HepG2 (cell line): ENCODE measurements at regions not wholly inside any gene's neighbourhood (a gene's known extent, or its start where the extent isn't known, plus 50 kb on each side); places are given as distances from the start of the nearest gene placed in this dataset.

Experiments used
- ATAC-seq: fragments of 200-7000 bp; cut with Tn5 transposase; 3 replicates; pipeline ENCODE4 v1.9.1; 2020; ENCODE audit warnings: mild to moderate bottlenecking, moderate library complexity
- BruUV-seq: library from RNA; stranded (reverse); fragments of 400-500 nt; replicated peaks from 2 replicates; lab custom pipeline; 2021; lab: Mats Ljungman, UMichigan
- CTCF ChIA-PET: fragments of 300-600 bp; formaldehyde crosslinking; extraction: SDS; loops from one replicate; lab custom pipeline; 2021; ENCODE audit warnings: low total read pairs, inconsistent platforms, low intra/inter-chr PET ratio; lab: Yijun Ruan, JAX
- POLR2A ChIA-PET: fragments of 350-600 bp; sonication (Branson Sonifier 250); formaldehyde crosslinking; loops from one replicate; lab custom pipeline; 2020; ENCODE audit warnings: antibody characterized with exemption, inconsistent platforms; lab: Yijun Ruan, JAX
- DNase-seq: peaks from one replicate; pipeline ENCODE4 v3.0.0-alpha.2; 2015; ENCODE audit warnings: low spot score
- FAIRE-seq: peaks from 3 replicates; lab custom pipeline; 2011; peaks lifted over from hg19 to GRCh38; lab: Jason Lieb, UNC
- H2AFZ ChIP-seq: one replicate; pipeline ENCODE4 v1.6.1; 2011; ENCODE audit warnings: low read length, inconsistent platforms
- H3K27ac ChIP-seq: fragments of 300-600 bp; 3 replicates; pipeline ENCODE4 v1.8.0; 2011; ENCODE audit warnings: mixed run types, mild to moderate bottlenecking, mixed read lengths, low read length, inconsistent platforms; ENCODE audit not compliant: insufficient read depth; ENCODE audit errors: extremely low read length
- H3K27me3 ChIP-seq, 2 experiments: fragments of 200-600 bp in 1 of 2; 2 replicates in 1 of 2; 3 replicates in 1 of 2; pipeline versions ENCODE4 v1.6.0 to v1.8.0; 2011; ENCODE audit warnings: low read length in 2 of 2, mild to moderate bottlenecking in 2 of 2, moderate library complexity in 2 of 2, inconsistent platforms in 1 of 2; ENCODE audit not compliant: insufficient read depth in 2 of 2, control insufficient read depth in 1 of 2
- H3K36me3 ChIP-seq, 2 experiments: fragments of 200-600 bp in 1 of 2; replicated peaks in 1 of 2; 2 replicates in 1 of 2; 3 replicates in 1 of 2; pipeline versions ENCODE4 v1.5.1 to v1.8.0; 2011; ENCODE audit warnings: low read length in 2 of 2, inconsistent platforms in 1 of 2; ENCODE audit not compliant: insufficient read depth in 2 of 2, control insufficient read depth in 1 of 2
- H3K4me1 ChIP-seq: 2 replicates; pipeline ENCODE4 v1.5.1; 2012; ENCODE audit warnings: low read length, inconsistent platforms; ENCODE audit not compliant: insufficient read depth
- H3K4me2 ChIP-seq: 2 replicates; pipeline ENCODE4 v1.6.0; 2011; ENCODE audit warnings: low read depth, low read length, inconsistent platforms
- H3K4me3 ChIP-seq, 3 experiments: fragments of 200-600 bp in 1 of 3; sonication (generic), shearing (Covaris generic) in 1 of 3; replicated peaks in 1 of 3; 2 replicates each; pipeline ENCODE4 v1.5.1; 2011 to 2016; ENCODE audit warnings: low read length in 3 of 3, inconsistent platforms in 2 of 3, low read depth in 2 of 3, mild to moderate bottlenecking in 2 of 3, control low read depth in 1 of 3, mixed read lengths in 1 of 3; ENCODE audit not compliant: insufficient read depth in 1 of 3
- H3K79me2 ChIP-seq: one replicate; pipeline ENCODE4 v1.6.1; 2011; ENCODE audit warnings: low read length, inconsistent platforms; ENCODE audit not compliant: insufficient read depth
- H3K9ac ChIP-seq: 2 replicates; pipeline ENCODE4 v1.6.0; 2011; ENCODE audit warnings: mild to moderate bottlenecking, low read depth, low read length, inconsistent platforms; ENCODE audit not compliant: insufficient read depth
- H3K9me3 ChIP-seq: 2 replicates; pipeline ENCODE4 v1.5.1; 2012; ENCODE audit warnings: mild to moderate bottlenecking, low read length
- H4K20me1 ChIP-seq: 2 replicates; pipeline ENCODE4 v1.6.0; 2011; ENCODE audit warnings: inconsistent platforms, mild to moderate bottlenecking, low read length, moderate library complexity; ENCODE audit not compliant: insufficient read depth
- FOXC1 ChIP-seq: sonication (generic); formaldehyde crosslinking; IDR thresholded peaks from 2 replicates; pipeline ENCODE4 v1.8.0; 2022; ENCODE audit warnings: mild to moderate bottlenecking, missing genetic modification reagents, borderline replicate concordance
- GLI4 ChIP-seq: sonication (generic); formaldehyde crosslinking; IDR thresholded peaks from 2 replicates; pipeline ENCODE4 v1.5.1; 2020; ENCODE audit warnings: missing genetic modification reagents, mild to moderate bottlenecking, moderate library complexity, borderline replicate concordance
- MAFK ChIP-seq, 2 experiments: IDR thresholded peaks in 1 of 2; conservative IDR thresholded peaks in 1 of 2; 2 replicates each; pipeline ENCODE4 v1.6.1; 2011; ENCODE audit warnings: improper control_type of control experiment in 2 of 2, low read length in 2 of 2
- MAZ ChIP-seq, 2 experiments: sonication (generic) in 1 of 2; formaldehyde crosslinking in 1 of 2; IDR thresholded peaks; 2 replicates each; pipeline versions ENCODE4 v1.5.0 to v1.6.1; 2012 to 2020; ENCODE audit warnings: low read depth in 2 of 2, mild to moderate bottlenecking in 2 of 2, borderline replicate concordance in 1 of 2, improper control_type of control experiment in 1 of 2, low read length in 1 of 2, missing genetic modification reagents in 1 of 2, moderate library complexity in 1 of 2
- NCOA2 ChIP-seq: sonication (generic); formaldehyde crosslinking; IDR thresholded peaks from 2 replicates; pipeline ENCODE4 v1.8.0; 2022; ENCODE audit warnings: inconsistent platforms
- RAD21 ChIP-seq: fragments of 450-650 bp; formaldehyde crosslinking; IDR thresholded peaks from 2 replicates; pipeline ENCODE4 v1.5.0; 2020; ENCODE audit warnings: mild to moderate bottlenecking
- SMAD1 ChIP-seq: sonication (generic); formaldehyde crosslinking; IDR thresholded peaks from 2 replicates; pipeline ENCODE4 v1.4.0; 2020; ENCODE audit warnings: missing genetic modification reagents, low read depth, mild to moderate bottlenecking, borderline replicate concordance
- TRIM22 ChIP-seq: fragments of 450-650 bp; IDR thresholded peaks from 2 replicates; pipeline ENCODE4 v1.6.1; 2017
- ZNF282 ChIP-seq: fragments of 450-650 bp; IDR thresholded peaks from 2 replicates; pipeline ENCODE4 v1.6.1; 2018; ENCODE audit not compliant: partially characterized antibody
- ZNF652 ChIP-seq: IDR thresholded peaks from 2 replicates; pipeline ENCODE4 v1.6.1; 2016; ENCODE audit warnings: low read depth, borderline replicate concordance
- ZNF678 ChIP-seq: sonication (generic); formaldehyde crosslinking; IDR thresholded peaks from 2 replicates; pipeline ENCODE4 v1.4.0; 2020; ENCODE audit warnings: mild to moderate bottlenecking, missing genetic modification reagents
- WGBS: methylation state at CpG from one replicate; pipeline ENCODE4 v1.1.6; 2017; ENCODE audit warnings: low lambda C conversion rate; 5-methylcytosine and 5-hydroxymethylcytosine counted together
- in situ Hi-C: cut with HindIII; loops from 2 replicates; pipeline ENCODE4 v1.10.0; 2017; ENCODE audit warnings: low pct_unique_long_range_greater_than_20kb; ENCODE audit not compliant: extremely low pct_ligation_motif_present
- intact Hi-C: fragments of 100-400 bp; cut with micrococcal nuclease; formaldehyde crosslinking; loops from one replicate; pipeline ENCODE4 v1.10.0; 2022; ENCODE audit not compliant: unreplicated experiment
- TF ChIP-seq, protein P1 (sequence below): sonication (generic); formaldehyde crosslinking; IDR thresholded peaks from 2 replicates; pipeline ENCODE4 v1.5.0; 2020; ENCODE audit warnings: mild to moderate bottlenecking, missing genetic modification reagents, borderline replicate concordance

- no peak for TF ChIP-seq ZNF282
- no peak for TF ChIP-seq FOXC1 (CRISPR knock-in tag)
- peak; percentile 16 to 40; a peak in 2 of 4 replicates for TF ChIP-seq MAFK (conservative IDR thresholded peaks at IDR 0.05 in 1 of 2, IDR thresholded peaks at IDR 0.05 in 1 of 2; ENCODE audit: low read length in 2 of 2)
- no peaks in the 10 kb centered on the region for H3K9me3 ChIP-seq
- H3K4me1 ChIP-seq, result no peaks in the 10 kb centered on the region
- no TSS peak for BruUV-seq
- no peak overlapping the region for H3K27ac ChIP-seq
- intact Hi-C loops, result no loop called here
- POLR2A ChIA-PET, result no interaction called here
- no peaks in the 10 kb centered on the region for H3K27me3 ChIP-seq
- no peak overlapping the region for H3K9ac ChIP-seq
- CTCF ChIA-PET, result no interaction called here
- in situ Hi-C loops, result no loop called here
- H3K36me3 ChIP-seq, result no peaks in the 10 kb centered on the region
- no peak overlapping the region for H3K4me3 ChIP-seq
- no peak for DNase-seq
- ATAC-seq, result no peak
- FAIRE-seq, result no peak
- no peaks in the 10 kb centered on the region for H3K79me2 ChIP-seq
- H3K4me2 ChIP-seq, result no peak overlapping the region
- no peak overlapping the region for H2AFZ ChIP-seq
- no peaks in the 10 kb centered on the region for H4K20me1 ChIP-seq
- 0% methylated on average over 1 of the region's 1 CpG for WGBS
Measured at GRCh38 chr7:32406386-32406785, 83.8 kb downstream of the LSM5 start.

- no peak for FAIRE-seq
- no peaks in the 10 kb centered on the region; a peak in 1 of 5 replicates for H3K27me3 ChIP-seq
- TF ChIP-seq SMAD1 (CRISPR knock-in tag) (no peak), MAZ (IDR thresholded peaks at IDR 0.05; ENCODE audit: borderline replicate concordance, low read depth, low read length) (no peak), MAZ (CRISPR knock-in tag; IDR thresholded peaks at IDR 0.05; ENCODE audit: low read depth) (no peak), TRIM22 (no peak), GLI4 (CRISPR knock-in tag) (no peak), ZNF652 (no peak), ZNF678 (no peak), NCOA2 (CRISPR knock-in tag) (no peak), RAD21 (no peak)
- TF ChIP-seq, protein P1, sequence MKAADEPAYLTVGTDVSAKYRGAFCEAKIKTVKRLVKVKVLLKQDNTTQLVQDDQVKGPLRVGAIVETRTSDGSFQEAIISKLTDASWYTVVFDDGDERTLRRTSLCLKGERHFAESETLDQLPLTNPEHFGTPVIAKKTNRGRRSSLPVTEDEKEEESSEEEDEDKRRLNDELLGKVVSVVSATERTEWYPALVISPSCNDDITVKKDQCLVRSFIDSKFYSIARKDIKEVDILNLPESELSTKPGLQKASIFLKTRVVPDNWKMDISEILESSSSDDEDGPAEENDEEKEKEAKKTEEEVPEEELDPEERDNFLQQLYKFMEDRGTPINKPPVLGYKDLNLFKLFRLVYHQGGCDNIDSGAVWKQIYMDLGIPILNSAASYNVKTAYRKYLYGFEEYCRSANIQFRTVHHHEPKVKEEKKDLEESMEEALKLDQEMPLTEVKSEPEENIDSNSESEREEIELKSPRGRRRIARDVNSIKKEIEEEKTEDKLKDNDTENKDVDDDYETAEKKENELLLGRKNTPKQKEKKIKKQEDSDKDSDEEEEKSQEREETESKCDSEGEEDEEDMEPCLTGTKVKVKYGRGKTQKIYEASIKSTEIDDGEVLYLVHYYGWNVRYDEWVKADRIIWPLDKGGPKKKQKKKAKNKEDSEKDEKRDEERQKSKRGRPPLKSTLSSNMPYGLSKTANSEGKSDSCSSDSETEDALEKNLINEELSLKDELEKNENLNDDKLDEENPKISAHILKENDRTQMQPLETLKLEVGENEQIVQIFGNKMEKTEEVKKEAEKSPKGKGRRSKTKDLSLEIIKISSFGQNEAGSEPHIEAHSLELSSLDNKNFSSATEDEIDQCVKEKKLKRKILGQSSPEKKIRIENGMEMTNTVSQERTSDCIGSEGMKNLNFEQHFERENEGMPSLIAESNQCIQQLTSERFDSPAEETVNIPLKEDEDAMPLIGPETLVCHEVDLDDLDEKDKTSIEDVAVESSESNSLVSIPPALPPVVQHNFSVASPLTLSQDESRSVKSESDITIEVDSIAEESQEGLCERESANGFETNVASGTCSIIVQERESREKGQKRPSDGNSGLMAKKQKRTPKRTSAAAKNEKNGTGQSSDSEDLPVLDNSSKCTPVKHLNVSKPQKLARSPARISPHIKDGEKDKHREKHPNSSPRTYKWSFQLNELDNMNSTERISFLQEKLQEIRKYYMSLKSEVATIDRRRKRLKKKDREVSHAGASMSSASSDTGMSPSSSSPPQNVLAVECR (CRISPR knock-in tag), result no peak
Measured at GRCh38 chr7:32403463-32404229, 86.5 kb downstream of the LSM5 start.

More at GRCh38 chr7:32403463-32404229, 86.5 kb downstream of the LSM5 start:
- no TSS peak for BruUV-seq
- ATAC-seq (no peak), DNase-seq (no peak)
- WGBS, result 5% methylated on average over 10 of the region's 11 CpGs
- no peak overlapping the region for H2AFZ ChIP-seq
- no peaks in the 10 kb centered on the region for H3K79me2 ChIP-seq
- in situ Hi-C loops, result no loop called here
- H3K36me3 ChIP-seq, result no peaks in the 10 kb centered on the region
- no peaks in the 10 kb centered on the region for H3K4me1 ChIP-seq
- H3K27ac ChIP-seq, result no peak overlapping the region
- no peaks in the 10 kb centered on the region for H4K20me1 ChIP-seq
- H3K4me3 ChIP-seq, result no peak overlapping the region
- POLR2A ChIA-PET, result no interaction called here
- intact Hi-C loops, result no loop called here
- no peak overlapping the region for H3K9ac ChIP-seq
- no peaks in the 10 kb centered on the region for H3K9me3 ChIP-seq
- H3K4me2 ChIP-seq, result no peak overlapping the region
- CTCF ChIA-PET, result no interaction called here
